ENCODE measurements at regions not wholly inside any gene's neighbourhood (a gene's known extent, or its start where the extent isn't known, plus 50 kb on each side); places are given as distances from the start of the nearest gene placed in this dataset.

DNA sequence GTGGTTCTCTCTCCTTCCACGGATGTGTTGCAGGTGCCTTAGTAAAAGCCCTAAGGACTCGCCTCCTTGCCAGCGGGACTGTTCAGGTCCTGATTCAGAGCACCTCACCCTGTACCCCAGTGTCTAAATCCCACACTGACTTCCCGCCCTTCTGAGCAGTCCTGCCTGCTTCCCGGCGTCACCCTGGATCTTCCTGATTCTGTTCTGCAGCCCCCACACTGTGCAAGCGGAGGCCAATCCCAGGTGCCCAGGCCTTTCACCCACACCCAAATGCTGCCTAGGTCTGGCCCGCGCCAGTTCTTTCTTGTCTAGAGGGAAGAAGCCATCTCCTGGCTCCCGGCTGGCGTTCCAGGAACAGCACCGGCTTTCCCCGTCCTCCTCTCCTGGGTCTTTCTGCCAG lies 95.9 kb upstream of the GALNT2 start:
- DNase-seq (ENCODE audit: low spot score) = no peak

DNA sequence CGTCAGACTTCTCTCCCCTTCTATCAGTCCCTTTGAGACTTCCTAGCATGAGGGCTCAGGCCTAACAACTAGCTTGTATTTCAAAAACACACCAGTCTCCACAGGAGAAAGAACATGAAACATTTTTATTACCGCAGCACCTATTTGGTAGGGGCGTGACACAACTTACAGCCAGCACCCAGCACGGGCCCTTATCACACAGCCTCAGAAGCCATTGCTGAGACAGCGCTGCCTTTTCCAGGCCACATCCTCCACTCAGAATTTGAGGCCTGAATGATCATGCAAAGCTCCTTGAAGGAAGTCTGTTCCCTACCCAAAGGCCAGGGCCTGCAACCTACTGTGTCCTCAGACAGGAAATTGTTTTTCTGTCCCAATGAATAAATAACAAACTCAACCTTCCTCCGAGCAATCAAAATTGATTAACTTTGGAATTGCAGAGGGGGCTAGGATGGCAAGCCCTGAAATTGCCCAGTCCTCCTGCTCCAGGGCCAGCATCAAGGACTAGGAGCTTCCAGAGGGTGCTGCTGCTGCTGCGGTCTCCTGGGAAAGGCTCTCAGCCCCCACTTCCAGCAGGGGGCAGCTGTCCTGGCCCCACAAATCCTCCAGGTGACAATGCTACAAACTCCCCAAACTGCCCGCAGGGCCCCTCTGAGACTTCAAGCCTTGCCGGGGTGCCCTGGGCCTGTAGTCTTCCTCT lies 94.3 kb upstream of the GALNT2 start:
- no peak for DNase-seq (ENCODE audit: low spot score)

DNA sequence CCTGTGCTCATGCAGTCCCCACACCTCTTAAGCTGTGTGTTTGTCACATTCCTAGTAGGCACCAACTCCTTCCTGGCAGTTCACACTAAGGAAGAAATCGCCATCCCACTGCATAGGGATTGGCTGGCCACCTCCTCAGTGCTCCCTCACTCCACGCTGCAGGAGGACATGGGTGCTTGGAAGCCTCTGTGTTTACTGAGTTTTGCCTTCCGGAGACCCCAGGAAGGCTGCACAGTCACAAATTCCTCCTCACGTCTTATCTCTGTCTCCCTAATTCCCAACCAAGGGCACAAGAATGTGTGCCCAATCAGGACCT lies 93.8 kb upstream of the GALNT2 start:
- no peak for DNase-seq (ENCODE audit: low spot score)

DNA sequence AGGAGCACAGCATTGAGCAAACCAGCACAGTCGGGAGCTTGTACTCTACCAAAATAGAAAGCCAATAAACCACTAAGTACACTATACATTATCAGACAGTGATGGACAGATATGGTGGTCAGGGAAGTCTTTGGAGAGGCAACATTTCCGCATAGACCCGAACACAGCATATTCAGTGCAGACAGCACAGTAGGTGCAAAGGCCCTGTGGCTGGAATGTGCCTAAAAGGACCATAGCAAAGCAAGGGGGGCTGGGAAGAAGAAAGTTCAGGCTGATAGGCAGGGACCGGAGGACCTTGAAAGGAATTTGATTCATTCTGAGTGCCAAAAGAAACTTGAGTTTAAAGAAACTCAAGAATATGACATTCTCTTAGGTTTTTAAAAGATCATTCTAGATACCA lies 92.0 kb upstream of the GALNT2 start:
- no peak for DNase-seq (ENCODE audit: low spot score)

DNA sequence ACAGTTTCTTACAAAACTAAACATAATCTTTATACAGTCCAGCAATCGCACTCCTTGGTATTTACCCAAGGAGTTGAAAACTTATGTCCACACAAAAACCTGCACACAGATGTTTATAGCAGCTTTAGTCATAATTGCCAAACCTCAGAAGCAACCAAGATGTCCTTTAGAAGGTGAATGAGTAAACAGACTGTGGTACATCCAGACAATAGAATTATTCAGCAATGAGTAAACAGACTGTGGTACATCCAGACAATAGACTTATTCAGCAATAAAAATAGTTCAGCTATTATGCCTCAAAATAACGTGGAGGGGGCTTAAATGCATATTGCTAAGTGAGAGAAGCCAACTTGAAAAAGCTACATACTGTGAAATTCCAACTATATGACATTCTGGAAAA lies 87.0 kb upstream of the GALNT2 start:
- DNase-seq (ENCODE audit: low spot score) = no peak

DNA sequence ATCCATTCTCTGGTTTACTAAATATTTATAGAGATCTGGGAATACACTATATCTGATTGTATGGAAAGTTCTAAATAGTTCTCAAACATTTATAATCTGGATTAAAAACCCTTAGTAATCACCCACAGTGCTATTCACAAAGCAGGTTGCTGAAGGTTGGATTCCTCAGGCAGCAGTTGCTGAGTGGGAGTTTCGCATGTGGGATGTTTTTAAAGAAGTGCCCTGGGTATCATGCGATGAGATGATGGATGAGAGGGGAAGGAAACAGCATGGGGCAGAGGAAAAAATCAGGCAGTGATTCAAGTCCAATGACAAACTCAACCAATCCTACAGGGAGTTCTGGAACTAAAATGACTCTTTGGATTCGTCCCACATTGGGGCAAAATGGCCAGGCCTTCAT lies 85.3 kb upstream of the GALNT2 start:
- no peak for DNase-seq (ENCODE audit: low spot score)

DNA sequence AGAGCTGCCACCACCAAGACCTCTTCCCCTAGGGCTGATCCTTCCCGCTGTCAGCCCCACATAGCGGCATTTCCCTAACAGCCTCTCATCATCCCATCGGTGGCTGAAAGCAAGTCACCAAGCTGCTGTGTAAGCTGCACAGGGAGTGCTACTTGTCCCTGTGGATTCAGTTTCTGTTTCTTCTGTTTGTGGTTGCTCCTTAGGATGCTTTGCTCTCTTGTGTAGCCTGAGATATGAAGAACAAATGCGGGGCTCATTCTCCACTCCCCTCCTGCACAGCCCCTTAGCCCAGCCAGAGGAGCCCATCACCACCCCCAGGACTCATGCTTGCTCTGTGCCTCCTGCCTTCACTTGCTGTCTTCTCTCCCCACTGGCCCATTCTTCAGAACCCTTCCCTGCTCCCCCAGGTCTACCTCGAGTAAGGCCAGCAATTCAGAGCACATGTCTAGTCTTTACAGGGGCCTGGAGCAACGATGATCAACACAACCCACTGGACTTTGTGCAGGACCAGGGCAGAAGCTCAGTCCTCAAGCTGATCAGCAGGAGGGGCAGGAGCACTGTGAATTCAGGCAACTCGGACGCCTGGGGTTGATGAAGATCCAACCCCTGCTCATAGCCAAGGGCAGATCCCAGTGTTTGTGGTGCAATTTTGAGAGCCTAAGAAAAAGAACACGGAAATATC lies 82.6 kb upstream of the GALNT2 start:
- DNase-seq (ENCODE audit: low spot score) = no peak

DNA sequence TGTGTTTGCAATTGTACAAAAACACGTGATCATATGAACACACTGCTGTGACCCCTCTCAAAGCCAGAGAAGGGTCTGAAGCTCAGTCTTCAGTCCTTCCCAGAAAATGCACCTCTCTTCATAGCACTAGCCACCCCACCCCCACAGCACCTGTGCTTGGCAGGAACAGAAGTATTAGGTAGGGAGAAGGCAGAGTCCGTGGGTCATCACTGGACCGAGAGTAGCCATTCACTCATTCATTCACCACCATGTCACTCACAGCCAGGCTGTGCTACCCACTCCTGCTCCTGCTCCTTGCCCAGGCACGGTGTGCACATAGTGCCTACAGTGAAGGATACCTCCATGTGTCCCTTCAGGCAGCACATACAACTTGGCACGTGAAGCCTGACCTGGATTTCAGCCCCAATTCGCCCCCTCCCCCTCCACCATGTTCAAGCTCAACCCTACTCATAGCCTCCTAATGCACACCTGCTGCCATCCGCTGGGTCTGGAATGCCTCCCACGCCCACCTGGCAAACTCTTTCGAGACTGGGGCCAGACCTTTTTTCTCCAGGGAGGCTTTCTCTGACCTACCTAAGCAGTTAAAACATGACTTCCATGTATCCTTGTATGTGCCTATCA lies 81.9 kb upstream of the GALNT2 start:
- no peak for DNase-seq (ENCODE audit: low spot score)

DNA sequence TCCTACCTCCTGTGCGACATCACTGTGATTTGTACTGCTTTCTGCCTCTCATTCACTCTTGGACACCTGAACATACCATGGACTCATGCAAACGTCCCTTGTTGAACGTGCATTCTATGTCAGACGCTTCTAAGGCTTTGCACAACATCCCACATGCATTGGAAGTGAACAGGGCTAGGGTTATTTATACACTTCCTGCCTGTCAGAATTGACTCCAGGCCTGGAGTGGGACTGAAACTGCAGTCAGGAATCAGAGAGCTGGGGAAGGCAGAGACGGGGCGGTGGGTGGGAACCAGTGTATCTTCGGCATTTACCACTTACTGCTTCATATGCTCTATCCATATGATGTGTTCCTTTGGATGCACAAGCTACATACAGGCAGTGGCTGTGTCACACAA lies 81.4 kb upstream of the GALNT2 start:
- DNase-seq (ENCODE audit: low spot score) = no peak

DNA sequence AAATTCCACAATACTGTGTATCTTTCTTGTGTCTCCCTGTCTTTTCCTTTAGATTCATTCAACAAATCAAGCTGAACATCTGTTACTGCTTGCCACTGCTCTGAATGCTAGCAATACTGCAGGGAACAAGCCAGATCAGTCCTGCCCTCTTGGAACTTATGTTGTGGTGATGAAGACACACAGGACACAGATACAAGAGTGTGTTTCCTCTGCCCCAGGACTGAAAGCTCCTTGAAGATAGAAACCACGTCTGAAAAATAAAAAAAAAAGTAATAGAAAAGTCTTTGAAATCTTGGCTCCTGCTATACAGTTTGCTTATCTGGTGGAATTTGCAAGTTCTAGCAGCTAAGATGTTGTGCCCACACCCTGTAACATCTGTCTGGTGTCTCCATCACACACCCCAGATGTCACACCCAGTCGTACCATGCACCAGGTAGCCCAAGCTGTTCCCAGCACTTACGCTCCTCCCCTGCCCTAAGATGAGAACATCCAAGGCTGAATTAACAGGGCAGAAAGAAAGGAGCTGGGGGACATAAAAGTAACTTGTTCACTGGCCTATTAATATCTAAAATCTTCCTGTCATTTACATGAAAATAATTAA lies 80.2 kb upstream of the GALNT2 start:
- no peak for DNase-seq (ENCODE audit: low spot score)

DNA sequence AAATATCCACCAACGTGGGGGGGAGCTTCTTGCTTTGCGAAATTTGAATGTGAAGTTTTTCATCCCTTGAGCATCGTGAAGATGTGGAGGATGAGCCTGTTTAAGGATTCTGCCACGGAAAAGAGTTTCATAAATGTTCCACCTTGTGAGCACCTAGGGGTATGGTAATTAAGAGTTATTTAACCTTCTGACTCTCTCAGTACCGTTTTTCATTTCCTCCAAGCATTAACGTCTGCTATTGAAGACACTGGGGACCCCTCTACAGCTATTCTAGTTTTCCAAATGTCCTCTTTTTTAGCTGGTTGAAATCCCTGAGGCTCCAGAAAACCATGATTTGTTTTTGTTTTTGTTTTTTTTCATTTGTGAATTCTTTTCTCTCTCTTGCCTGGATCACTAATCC lies 79.1 kb upstream of the GALNT2 start:
- DNase-seq (ENCODE audit: low spot score) = no peak

DNA sequence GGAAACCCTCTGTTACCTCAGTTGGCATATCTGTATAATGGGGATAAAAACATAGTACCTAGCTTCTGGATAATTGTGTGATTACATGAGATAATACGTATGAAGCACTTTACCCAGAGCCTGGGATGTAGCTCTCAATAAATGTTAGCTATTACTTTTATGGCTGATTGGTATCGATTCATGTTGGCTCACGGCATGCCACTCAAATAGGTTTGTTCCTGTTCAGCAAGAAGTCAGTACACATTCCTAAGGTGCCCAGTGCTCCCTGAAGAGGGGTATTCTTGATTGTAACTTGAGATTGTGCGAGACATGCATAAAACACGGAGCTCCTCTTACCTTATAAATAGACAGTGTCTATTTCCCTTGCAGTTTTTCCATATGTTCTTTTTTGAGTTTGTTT lies 78.5 kb upstream of the GALNT2 start:
- DNase-seq (ENCODE audit: low spot score) = no peak

DNA sequence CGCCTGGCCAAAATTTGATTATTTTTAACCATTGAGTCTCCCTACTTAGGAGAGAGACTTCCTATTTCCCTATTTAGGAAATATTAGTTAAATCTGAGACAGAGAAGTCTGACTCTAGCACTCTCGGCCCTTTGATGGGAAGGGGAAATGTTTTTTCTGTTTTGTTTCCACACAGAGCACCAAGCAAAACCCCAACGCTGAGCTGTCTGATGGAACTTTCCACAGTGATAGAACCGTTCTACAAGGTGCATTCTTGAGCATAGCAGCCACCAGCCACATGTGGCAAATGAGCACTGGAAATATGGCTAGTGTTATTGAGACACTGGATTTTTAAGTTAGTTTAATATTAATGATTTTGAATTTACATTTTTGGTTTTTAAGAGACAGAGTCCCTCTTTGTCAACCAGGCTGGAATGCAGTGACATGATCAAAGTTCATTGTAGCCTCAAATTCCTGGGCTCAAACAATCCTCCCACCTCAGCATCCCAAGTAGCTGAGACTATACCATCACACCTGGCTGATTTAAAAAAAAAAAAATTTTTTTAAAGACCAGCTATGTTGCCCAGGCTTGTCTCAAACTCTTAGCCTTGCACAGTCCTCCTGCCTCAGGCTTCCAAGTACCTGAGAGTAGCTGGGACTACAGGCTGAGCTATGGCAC lies 77.3 kb upstream of the GALNT2 start:
- DNase-seq (ENCODE audit: low spot score) = no peak

DNA sequence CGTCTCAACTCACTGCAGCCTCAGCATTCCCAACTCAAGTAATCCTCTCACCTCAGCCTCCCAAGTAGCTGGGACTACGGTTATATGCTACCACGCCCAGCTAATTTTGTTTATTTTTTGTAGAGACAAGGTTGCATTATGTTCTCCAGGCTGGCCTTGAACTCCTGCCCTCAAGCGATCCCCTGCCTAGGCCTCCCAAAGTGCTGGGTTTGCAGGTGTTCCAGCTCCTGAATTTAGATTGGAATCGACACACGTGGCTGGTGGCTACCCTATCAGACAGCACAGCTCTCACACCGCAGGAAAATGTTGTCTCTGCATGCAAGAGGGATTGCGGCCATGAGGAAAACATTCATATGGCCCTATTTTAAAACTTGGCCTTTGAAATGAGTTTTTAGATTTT lies 76.7 kb upstream of the GALNT2 start:
- no peak for DNase-seq (ENCODE audit: low spot score)

DNA sequence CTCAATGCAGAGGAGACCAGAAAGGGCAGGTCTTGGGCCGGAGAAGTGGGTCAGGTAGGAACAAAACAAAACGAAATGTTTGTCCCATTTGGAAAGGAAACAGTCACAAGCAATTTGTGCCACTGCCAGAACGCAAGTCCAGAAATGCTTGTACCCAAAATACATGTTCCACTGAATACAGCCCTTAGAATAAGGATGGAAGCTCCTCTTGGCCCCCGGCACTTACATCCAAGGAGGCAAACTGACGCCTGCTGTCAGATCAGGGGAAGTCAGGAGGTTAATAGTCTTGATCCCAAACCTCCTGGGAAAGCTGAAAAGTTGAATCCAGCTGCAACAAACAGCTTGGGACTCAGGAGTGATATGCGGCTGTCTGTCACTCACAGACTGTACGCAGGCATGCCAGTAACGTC lies 75.9 kb upstream of the GALNT2 start:
- DNase-seq (ENCODE audit: low spot score) = no peak

DNA sequence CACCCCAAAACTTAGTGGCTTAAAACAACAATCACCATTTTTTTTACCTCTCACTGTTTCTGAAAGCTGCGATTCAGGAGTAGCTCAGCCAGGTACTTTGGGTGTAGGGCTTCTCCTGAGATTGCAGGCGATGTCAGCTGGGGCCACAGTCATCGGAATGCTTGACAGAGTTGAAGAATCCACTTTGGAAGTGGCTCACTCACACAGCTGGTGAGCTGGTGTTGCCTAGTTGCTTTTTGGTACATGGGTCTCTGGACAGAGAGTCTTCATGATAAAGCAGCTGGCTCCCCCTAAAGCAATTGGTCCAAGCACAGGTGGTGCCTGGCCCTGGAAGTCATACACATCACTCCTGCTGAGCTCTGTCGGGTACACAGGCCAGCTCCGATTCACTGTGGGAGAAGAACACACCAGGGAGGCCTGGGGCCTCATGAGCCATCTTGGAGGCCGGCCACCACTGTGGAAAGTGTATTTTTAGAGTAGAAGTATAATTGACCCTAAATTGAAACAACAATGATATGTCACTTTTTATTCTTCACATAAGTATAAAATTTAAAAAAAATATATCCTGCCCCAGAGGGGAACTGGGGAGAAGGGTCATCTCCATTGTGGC lies 75.2 kb upstream of the GALNT2 start:
- DNase-seq (ENCODE audit: low spot score) = no peak

DNA sequence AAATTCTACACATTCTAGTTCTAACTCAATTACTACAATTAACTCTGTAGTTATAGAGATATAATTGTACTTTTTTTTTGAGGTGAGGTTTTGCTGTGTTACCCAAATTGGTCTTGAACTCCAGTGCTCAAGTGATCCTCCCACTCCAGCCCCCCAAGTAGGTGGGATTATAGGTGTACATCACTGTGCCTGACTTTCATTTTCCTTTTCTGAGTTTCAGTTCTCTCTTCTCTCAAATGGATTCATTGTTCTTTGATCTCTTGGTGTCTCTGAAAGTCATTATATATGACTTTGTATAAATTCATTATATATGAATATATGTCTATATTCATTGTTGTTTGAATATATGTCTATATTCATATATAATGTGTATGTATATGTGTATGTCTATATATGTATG lies 74.0 kb upstream of the GALNT2 start:
- DNase-seq (ENCODE audit: low spot score) = no peak

DNA sequence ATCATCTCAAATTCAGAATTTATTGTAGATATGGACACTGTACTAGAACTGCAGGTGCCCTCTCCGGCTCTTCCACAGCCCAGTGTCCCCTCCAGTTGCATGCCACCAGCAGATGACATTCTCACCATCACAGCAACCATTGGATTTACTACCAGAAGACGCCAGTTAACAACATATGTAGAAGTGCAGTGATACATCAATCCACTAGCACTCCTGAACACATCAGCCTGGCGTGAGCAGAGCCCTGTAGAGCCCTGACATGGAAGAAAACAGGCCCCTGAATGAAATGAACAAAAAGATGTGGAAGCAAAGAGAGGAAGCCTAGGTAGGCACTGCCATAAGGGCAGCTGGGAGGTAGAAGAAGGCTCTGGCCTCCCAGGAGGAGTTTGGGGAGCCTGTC lies 73.1 kb upstream of the GALNT2 start:
- DNase-seq (ENCODE audit: low spot score) = no peak

DNA sequence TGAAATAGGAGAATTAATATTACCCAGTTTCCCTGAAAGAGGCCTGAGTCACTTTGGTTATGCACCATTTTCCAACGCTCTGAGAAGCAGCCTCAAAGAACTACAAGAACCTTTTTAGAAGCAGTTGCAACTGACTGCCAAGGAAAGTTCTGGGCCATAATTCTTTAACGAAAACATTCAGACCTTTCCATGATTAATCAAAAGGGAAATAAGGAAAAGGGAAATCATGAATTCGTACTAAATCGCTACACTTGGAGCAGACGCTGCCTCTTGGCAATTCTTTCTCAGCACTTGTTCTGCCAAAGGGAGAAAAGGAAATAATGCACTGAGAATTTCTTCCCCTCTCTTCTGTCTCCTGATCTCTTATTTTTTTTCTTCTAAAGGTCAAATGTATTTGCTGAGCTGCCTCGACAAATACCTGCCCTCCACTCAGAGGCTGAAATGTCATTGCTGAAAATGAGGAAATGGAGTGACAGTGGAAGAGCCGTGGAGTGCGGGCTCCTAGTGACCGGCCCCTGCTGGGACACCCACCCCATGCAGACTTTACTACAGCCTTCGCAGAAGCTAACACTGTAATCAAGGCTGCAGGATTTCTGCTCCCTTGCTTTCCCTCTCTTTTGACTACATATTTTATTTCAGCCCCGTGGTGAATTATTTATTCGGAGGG lies 67.9 kb upstream of the GALNT2 start:
- DNase-seq (ENCODE audit: low spot score) = no peak

DNA sequence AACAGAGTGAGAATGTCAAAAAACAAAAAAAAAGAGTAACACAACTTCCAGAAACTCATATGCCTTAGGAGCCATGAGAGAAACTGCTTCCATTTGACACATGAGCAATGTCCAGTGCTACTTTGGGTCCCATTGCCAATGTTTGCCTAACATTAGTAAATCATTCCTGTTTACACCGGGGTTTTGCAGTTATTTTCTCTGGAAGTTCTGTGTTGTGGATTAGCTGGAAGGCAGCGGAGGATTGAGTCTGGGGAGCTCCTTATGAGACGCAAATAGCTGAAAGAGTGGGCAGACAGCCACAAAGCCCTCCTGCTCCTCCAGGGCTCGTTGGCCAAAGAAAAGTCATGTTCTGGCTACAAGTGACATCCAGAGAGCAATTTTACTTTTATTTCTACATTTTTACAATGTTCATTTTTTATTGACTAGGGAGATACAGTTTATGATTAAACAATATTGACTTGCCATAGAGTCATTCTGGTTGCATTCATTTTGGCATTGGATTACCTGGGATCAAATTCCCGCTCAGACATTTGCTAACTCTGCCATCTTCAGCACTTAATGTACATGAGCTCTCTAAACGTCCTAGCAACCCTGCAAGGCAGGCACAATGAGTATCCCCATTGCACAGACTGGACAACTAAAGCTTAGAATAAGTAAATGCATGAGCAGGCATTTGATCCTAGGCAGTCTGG lies 66.4 kb upstream of the GALNT2 start:
- no peak for DNase-seq (ENCODE audit: low spot score)

DNA sequence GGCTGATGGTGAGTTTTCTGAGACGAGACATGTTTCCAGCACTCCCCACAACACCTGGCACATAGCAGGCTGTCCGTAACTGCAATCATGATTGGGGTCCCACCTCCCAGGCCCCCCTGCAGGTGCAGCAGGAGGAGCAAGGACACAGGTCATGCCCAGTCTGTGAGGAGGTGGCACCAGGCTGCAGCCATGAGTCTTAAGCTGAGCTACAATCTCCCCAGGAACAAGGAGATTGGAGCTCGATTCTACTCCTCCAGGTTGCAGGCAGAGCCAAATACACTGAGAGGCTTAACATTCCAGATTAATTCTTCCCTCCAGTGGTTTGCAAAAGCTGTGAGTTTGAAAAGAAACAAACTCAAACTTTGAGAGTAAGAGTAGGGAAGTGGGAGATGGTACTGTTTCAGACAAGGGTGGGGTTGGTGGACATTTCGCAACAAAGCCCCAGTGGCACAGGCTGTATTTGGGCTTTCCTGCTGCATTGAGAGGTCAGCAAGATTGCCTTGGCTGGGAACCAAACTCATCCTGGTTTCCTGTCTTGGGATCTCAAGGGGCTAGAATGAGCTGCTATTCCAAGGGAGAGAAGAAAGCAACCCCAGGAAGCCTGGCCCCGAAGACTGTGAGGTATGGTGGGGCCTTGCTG lies 64.8 kb upstream of the GALNT2 start:
- no peak for DNase-seq (ENCODE audit: low spot score)

All from hepatic stellate cell (primary cell).